BJ (cell line): ENCODE measurements at regions not wholly inside any gene's neighbourhood (a gene's known extent, or its start where the extent isn't known, plus 50 kb on each side); places are given as distances from the start of the nearest gene placed in this dataset.

Experiments
- CTCF ChIA-PET: fragments of 350-600 bp; formaldehyde crosslinking; extraction: SDS; loops from one replicate; lab custom pipeline; 2021; ENCODE audit warnings: antibody characterized with exemption, inconsistent platforms; lab: Yijun Ruan, JAX
- POLR2A ChIA-PET: fragments of 300-600 bp; sonication (Branson Sonifier 250); formaldehyde crosslinking; extraction: SDS; loops from one replicate; lab custom pipeline; 2021; ENCODE audit warnings: antibody characterized with exemption; lab: Charles Lee
- DNase-seq: peaks from one replicate; pipeline ENCODE4 v3.0.0-alpha.2; 2011; ENCODE audit warnings: low read depth
- H3K27me3 ChIP-seq: 2 replicates; pipeline ENCODE4 v1.6.0; 2011; ENCODE audit warnings: low read length; ENCODE audit not compliant: control insufficient read depth, insufficient read depth
- H3K36me3 ChIP-seq: 2 replicates; pipeline ENCODE4 v1.5.1; 2011; ENCODE audit warnings: low read length; ENCODE audit not compliant: control insufficient read depth, insufficient read depth
- H3K4me3 ChIP-seq: 2 replicates; pipeline ENCODE4 v1.5.1; 2011; ENCODE audit warnings: low read depth, mild to moderate bottlenecking, control low read depth, low read length
- CTCF ChIP-seq: IDR thresholded peaks from 2 replicates; pipeline ENCODE4 v1.5.1; 2011; ENCODE audit warnings: low read depth, mild to moderate bottlenecking, control low read depth, inconsistent platforms, low read length, moderate library complexity; ENCODE audit not compliant: insufficient read depth

- Histone ChIP-seq H3K4me3 (no peak overlapping the region), H3K36me3 (no peaks in the 10 kb centered on the region; the same call in 1 of the 2 replicates), H3K27me3 (no peaks in the 10 kb centered on the region)
- no peak for TF ChIP-seq CTCF
- DNase-seq: no peak
- ChIA-PET CTCF (interaction anchor here (1.0 kb wide), 1 partner anchor 34 kb away, joined by 3 read pairs; no protein-coding TSS in a partner anchor), POLR2A (no interaction called here)
Observed at GRCh38 chr15:57785959-57786358, 79.4 kb downstream of the POLR2M start.

GRCh38 chr15:57789225-57789624 is 82.7 kb downstream of the POLR2M start:
- H3K27me3 ChIP-seq: no peaks in the 10 kb centered on the region; the same call in 1 of the 2 replicates
- DNase-seq: no peak
- no peak for TF ChIP-seq CTCF
- no peaks in the 10 kb centered on the region; the same call in 1 of the 2 replicates for H3K36me3 ChIP-seq
- H3K4me3 ChIP-seq: no peak overlapping the region
- CTCF ChIA-PET: interaction anchor here (1.6 kb wide), 1 partner anchor 15 kb away, joined by 5 read pairs; no protein-coding TSS in a partner anchor
- POLR2A ChIA-PET: no interaction called here

- no peak for TF ChIP-seq CTCF
- ChIA-PET CTCF (no interaction called here), POLR2A (no interaction called here)
- Histone ChIP-seq H3K27me3 (peaks cover 2% of the 10 kb centered on the region; the same call in 1 of the 2 replicates), H3K36me3 (no peaks in the 10 kb centered on the region), H3K4me3 (no peak overlapping the region)
- no peak for DNase-seq
Observed at GRCh38 chr15:57792724-57793449, 86.4 kb downstream of the POLR2M start.

- ChIA-PET POLR2A (no interaction called here), CTCF (interaction anchor here (0.7 kb wide), 1 partner anchor 51 kb away, joined by 5 read pairs; no protein-coding TSS in a partner anchor)
- Histone ChIP-seq H3K27me3 (peaks cover 2% of the 10 kb centered on the region; the same call in 1 of the 2 replicates), H3K4me3 (no peak overlapping the region), H3K36me3 (no peaks in the 10 kb centered on the region)
- DNase-seq: no peak
- TF ChIP-seq CTCF: no peak
Observed at GRCh38 chr15:57795261-57795660, 88.7 kb downstream of the POLR2M start.

- DNase-seq: no peak
- no peaks in the 10 kb centered on the region for H3K36me3 ChIP-seq
- TF ChIP-seq CTCF: no peak
- peaks cover 2% of the 10 kb centered on the region; the same call in 1 of the 2 replicates for H3K27me3 ChIP-seq
- CTCF ChIA-PET: interaction anchor here (0.7 to 1.8 kb wide), 2 partner anchors 52 to 65 kb away, joined by 5 to 7 read pairs; no protein-coding TSS in a partner anchor
- H3K4me3 ChIP-seq: no peak overlapping the region
- POLR2A ChIA-PET: no interaction called here
Observed at GRCh38 chr15:57796146-57796545, 89.6 kb downstream of the POLR2M start.
